COLO668 (cell line): ENCODE measurements at regions not wholly inside any gene's neighbourhood (a gene's known extent, or its start where the extent isn't known, plus 50 kb on each side); places are given as distances from the start of the nearest gene placed in this dataset.
"Not testable (repeated sequence)": the region's sequence is repeated elsewhere in the genome, so short reads cannot be mapped to it uniquely, and the experiment has no call there.

ENCODE experiments used
- DNase-seq: peaks from one replicate; lab custom pipeline; 2025; ENCODE audit not compliant: unreplicated experiment; lab: John Stamatoyannopoulos, UW

GRCh38 chr3:118181274-118181673, 853.4 kb downstream of the IGSF11 start:
- DNase-seq = no peak

DNA sequence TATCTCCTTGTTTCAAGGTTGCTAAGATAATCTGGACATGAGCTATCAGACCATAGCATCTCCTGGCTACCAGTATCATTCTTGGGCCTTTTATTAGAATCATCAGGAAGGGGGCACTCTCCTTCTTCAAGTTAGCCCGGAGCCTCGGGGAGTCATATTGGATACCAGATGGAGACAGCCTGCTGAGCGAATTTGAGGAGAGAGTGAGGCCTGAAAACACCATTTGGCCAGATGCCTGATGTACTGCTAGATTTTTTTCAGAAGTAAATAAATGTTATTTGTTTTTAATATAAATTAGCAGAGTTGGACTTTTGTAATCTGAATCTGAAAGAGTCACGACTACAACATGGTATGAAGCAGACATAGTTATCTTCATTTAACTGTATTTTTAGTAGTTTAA, 848.6 kb downstream of the IGSF11 start:
- DNase-seq = no peak

DNA sequence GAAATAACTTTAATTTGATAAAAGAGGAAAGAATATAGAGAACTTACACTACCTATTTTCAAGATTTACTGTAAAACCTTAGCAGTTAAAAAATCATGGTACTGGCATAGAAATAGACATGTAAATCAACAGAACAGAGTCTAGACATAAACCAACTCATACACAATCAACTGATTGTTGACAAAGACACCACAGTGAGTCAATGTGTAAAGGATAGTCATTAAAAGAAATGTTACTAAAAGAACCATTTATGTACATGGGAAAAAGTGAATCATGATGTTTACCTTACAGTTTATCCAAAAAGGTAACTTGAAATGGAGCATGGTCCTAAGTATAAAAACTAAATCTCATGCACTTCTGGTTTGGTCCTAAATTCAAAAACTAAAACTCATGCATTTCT, 847.4 kb downstream of the IGSF11 start:
- DNase-seq = no peak

DNA sequence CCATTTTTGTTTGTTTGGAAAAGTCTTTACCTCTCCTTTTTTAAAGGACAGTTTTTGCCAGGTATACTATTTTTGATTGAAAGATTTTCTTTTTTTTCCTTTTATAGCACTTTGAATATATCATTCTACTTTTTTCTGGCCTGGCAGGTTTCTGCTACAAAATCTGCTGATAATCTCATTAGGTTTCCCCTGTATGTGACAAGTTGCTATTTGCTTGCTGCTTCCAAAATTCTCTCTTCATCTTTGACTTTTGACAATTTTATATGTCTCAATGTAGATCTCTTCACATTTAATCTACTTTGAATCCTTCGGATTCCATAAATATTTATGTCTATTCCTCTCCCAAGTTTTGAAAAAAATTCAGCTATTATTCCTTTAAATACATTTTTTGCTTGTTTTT, 838.5 kb downstream of the IGSF11 start:
- DNase-seq = no peak

GRCh38 chr3:118199044-118199443, 835.6 kb downstream of the IGSF11 start:
- no peak for DNase-seq

DNA sequence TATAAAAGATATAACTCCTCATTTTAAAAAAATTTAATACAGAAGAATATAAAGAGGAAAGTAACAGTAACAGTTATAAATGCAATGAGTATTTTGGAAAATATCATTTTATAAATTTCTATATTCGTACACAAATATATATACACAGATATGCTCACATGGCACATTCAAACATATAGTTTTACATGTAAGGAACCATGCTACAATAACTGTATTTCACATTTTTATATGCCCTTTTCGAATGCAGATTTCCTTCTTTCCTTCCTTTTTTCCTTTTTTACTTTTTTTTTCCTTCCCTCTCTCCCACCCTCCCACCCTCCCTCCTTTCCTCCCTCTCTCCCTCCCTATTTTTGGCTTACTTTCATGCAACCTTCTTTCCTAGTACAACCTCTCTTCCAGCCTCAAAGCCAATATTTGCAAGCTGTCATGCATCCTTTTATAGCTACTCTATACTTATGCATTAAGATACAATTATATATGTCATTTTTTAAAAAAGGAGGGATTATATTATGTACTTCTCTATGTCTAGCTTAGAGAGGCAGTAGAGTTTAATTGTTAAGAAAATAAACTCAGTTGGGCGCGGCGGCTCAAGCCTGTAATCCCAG, 830.5 kb downstream of the IGSF11 start:
- no peak for DNase-seq

GRCh38 chr3:118207271-118207670, 827.4 kb downstream of the IGSF11 start:
- DNase-seq = no peak

DNA sequence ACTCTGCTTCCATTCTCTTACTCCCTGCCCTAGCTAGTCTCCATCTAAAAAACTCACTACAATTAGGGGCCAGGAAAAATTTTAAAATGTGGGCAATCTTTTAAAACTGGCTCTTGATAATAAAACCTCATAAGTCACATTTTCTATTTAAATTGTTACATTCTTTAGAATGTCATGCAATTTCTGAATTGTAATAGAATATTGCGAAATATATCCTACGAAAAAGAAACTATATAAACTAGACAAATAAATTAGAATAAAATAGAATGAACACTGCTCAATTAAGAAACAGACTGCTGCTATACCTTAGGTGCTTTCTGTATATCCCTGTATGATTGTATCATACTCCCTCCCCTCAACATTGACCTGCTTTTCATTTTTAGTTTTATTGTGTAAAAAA, 826.0 kb downstream of the IGSF11 start:
- no peak for DNase-seq

DNA sequence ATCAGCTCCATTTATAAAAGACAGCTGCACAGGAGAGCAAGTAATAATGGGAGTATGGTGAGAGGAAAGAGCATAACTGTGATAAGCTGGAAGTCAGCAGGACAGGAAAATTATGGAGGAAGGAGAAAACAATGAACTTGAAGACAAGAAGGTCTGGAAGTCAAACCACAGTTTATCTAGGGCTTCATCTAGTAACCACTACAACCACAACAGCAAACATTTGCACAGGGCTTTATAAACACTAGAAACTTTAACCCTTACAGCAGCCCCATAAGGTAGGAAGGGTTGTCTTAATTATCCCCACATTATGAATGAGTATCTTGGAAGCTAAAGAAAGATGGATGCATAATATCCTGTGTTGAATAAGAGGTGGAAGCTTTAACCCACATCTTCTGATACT, 820.8 kb downstream of the IGSF11 start:
- no peak for DNase-seq

DNA sequence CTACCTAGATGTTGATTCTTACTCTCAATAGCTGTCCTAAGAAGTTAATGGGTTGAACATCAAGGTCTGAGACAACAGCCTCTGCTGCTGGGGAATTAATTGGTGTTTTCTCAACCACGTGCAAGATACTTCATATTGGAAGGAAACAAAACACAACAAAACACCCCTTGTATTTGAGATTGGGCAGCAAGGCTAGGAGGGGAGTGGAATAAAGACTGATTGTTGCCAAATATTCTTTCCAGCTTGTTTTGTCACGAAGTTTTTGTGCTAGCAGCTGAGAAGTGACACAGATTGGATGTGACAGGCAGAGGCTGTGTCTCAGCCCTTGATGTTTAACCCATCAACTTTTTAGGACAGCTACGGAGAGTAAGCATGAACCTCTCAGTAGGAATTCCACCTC, 808.4 kb downstream of the IGSF11 start:
- no peak for DNase-seq

DNA sequence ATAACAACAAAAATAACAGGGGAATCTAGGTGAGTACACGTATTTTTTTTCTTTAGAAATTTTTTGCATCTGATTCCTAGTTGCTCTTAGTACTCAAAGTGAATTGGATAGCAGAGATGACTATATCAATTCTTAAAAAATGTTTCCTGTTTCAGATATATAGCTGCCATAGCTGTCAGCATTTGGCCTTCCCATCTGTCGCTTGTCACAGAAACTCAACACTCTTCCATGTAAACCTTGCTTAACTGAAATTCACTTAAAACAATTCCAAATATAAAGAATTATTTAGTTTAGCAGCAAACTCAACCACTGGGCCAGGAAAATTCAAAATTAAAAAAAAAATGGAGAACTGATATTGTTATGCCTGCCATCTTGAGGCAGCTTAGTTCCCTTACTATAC, 807.5 kb downstream of the IGSF11 start:
- no peak for DNase-seq

GRCh38 chr3:118228151-118228550, 806.5 kb downstream of the IGSF11 start:
- no peak for DNase-seq

- no peak for DNase-seq
Observed at GRCh38 chr3:118229196-118229595, 805.5 kb downstream of the IGSF11 start.

GRCh38 chr3:118231578-118231977, 803.1 kb downstream of the IGSF11 start:
- no peak for DNase-seq

DNA sequence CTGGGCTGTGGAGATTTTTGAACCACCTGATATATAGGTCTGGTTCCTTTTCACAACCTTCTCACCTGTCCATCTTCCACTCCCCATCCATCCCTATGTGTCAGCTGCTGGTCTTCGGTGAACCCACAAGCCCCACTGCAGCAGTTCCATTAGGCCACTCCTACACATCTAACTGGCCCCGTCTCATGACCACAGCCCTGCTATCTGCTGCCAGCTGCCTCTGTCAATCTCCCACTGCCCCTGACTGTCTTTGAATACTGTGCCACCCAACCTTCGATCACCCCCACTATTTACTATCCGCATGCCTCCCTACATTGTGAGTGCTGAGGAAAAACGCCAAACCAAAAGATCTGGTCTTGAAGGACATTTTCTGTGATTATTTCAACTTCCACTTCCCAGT, 795.4 kb downstream of the IGSF11 start:
- DNase-seq = no peak

GRCh38 chr3:118244761-118245160, 789.9 kb downstream of the IGSF11 start:
- no peak for DNase-seq

- DNase-seq = no peak
Observed at GRCh38 chr3:118245312-118245711, 789.3 kb downstream of the IGSF11 start.

- not testable (repeated sequence) for DNase-seq
Observed at GRCh38 chr3:118258850-118259249, 775.8 kb downstream of the IGSF11 start.

- no peak for DNase-seq
Observed at GRCh38 chr3:118262800-118263402, 771.7 kb downstream of the IGSF11 start.

- DNase-seq = no peak
Observed at GRCh38 chr3:118267588-118267987, 767.1 kb downstream of the IGSF11 start.

DNA sequence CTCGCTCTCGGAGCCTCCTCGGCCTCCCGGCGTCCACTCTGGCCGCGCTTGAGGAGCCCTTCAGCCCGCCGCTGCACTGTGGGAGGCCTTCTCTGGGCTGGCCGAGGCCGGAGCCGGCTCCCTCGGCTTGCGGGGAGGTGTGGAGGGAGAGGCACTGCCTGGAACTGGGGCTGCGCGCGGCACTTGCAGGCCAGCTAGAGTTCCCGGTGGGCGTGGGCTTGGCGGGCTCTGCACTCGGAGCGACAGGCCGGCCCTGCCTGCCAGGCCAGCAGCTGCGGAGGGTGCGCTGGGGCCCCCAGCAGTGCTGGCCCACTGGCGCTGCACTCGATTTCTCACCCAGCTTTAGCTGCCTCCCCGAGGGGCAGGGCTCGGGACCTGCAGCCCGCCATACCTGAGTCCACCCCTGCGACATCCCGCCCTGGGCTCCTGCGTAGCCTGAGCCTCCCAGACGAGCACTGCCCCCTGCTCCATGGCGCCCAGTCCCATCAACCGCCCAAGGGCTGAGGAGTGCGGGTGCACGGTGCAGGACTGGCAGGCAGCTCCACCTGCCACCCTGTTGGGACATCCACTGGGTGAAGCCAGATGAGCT, 765.0 kb downstream of the IGSF11 start:
- no peak for DNase-seq

- no peak for DNase-seq
Observed at GRCh38 chr3:118272991-118273390, 761.7 kb downstream of the IGSF11 start.

- DNase-seq = no peak
Observed at GRCh38 chr3:118277814-118278213, 756.8 kb downstream of the IGSF11 start.
